Breast epithelium (tissue), 4 donors: ENCODE measurements at regions not wholly inside any gene's neighbourhood (a gene's known extent, or its start where the extent isn't known, plus 50 kb on each side); places are given as distances from the start of the nearest gene placed in this dataset.

Source experiments
- DNase-seq, 2 donors: peaks; one replicate each; pipeline ENCODE4 v3.0.0-alpha.2; 2019; ENCODE audit warnings: low spot score in 2 of 2
- H3K27ac ChIP-seq, 2 donors: fragments of 200-600 bp; sonication (generic) in 1 of 2; one replicate each; pipeline ENCODE4 v1.5.1; 2016 to 2019; ENCODE audit warnings: mild to moderate bottlenecking in 1 of 2
- H3K27me3 ChIP-seq, 2 donors: fragments of 200-600 bp; sonication (generic) in 1 of 2; one replicate each; pipeline versions ENCODE4 v1.5.1 to v1.6.0; 2017 to 2019; ENCODE audit warnings: control low read depth in 1 of 2, mild to moderate bottlenecking in 1 of 2
- H3K36me3 ChIP-seq: fragments of 200-600 bp; one replicate; pipeline ENCODE4 v1.5.1; 2019
- H3K4me1 ChIP-seq, 2 donors: fragments of 200-600 bp; sonication (generic); one replicate each; pipeline ENCODE4 v1.5.1; 2016 to 2019; ENCODE audit warnings: control low read depth in 1 of 2
- H3K4me3 ChIP-seq, 3 donors: fragments of 200-600 bp; sonication (generic); 1 replicate in 2 of 3; 2 replicates in 1 of 3; pipeline ENCODE4 v1.5.1; 2016 to 2019; ENCODE audit warnings: mild to moderate bottlenecking in 3 of 3, moderate library complexity in 2 of 3
- H3K9me3 ChIP-seq, 2 donors: fragments of 200-600 bp; sonication (generic) in 1 of 2; one replicate each; pipeline ENCODE4 v1.5.1; 2016 to 2019; ENCODE audit warnings: control low read depth in 1 of 2
- CTCF ChIP-seq, 3 donors: fragments of 450-650 bp; IDR thresholded peaks; one replicate each; pipeline ENCODE4 v1.5.1; 2016 to 2017; ENCODE audit warnings: antibody characterized with exemption in 3 of 3, mild to moderate bottlenecking in 3 of 3, moderate library complexity in 3 of 3
- POLR2A ChIP-seq: fragments of 450-650 bp; IDR thresholded peaks from one replicate; pipeline ENCODE4 v1.6.1; 2016; ENCODE audit warnings: antibody characterized with exemption, mild to moderate bottlenecking, moderate library complexity
- POLR2AphosphoS5 ChIP-seq, 3 donors: sonication (generic); formaldehyde crosslinking; IDR thresholded peaks; one replicate each; pipeline ENCODE4 v1.6.1; 2017; ENCODE audit warnings: antibody characterized with exemption in 3 of 3
- intact Hi-C: fragments of 100-400 bp; cut with DNase I; formaldehyde crosslinking; loops from one replicate; pipeline ENCODE4 v1.15.1; 2023; ENCODE audit warnings: low total_unique reads

GRCh38 chr9:80086386-80086785 lies 514.6 kb downstream of the TLE4 start:
- Histone ChIP-seq H3K9me3 (no peaks in the 10 kb centered on the region), H3K4me3 (no peak overlapping the region), H3K36me3 (no peaks in the 10 kb centered on the region), H3K4me1 (no peaks in the 10 kb centered on the region), H3K27ac (no peak overlapping the region), H3K27me3 (no peaks in the 10 kb centered on the region)
- TF ChIP-seq POLR2AphosphoS5 (IDR thresholded peaks at IDR 0.05): no peak
- TF ChIP-seq CTCF (IDR thresholded peaks at IDR 0.05): no peak
- no peak for TF ChIP-seq POLR2A
- DNase-seq: no peak
- intact Hi-C loops: loop anchor here (5.0 kb wide), 1 partner anchor 151 kb away; no protein-coding TSS in a partner anchor

DNA sequence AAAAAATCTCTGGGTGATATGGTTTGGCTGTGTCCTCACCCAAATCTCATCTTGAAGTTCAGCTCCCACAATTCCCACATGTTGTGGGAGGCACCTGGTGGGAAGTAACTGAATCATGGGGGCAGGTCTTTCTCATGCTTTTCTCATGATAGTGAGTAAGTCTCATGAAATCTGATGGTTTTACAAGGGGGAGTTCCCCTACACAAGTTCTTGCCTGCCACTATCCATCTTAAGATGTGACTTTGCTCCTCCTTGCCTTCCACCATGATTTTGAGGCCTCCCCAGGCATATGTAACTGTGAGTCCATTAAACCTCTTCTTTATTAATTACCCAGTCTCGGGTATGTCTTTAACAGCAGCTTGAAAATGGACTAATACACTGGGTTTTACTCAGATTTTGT lies 513.9 kb downstream of the TLE4 start:
- Histone ChIP-seq H3K36me3 (no peaks in the 10 kb centered on the region), H3K27me3 (no peaks in the 10 kb centered on the region), H3K9me3 (no peaks in the 10 kb centered on the region), H3K4me1 (no peaks in the 10 kb centered on the region), H3K27ac (no peak overlapping the region), H3K4me3 (no peak overlapping the region)
- DNase-seq: no peak
- intact Hi-C loops: loop anchor here (5.0 kb wide), 1 partner anchor 152 kb away; no protein-coding TSS in a partner anchor
- no peak for TF ChIP-seq POLR2A
- no peak for TF ChIP-seq POLR2AphosphoS5 (IDR thresholded peaks at IDR 0.05)
- no peak for TF ChIP-seq CTCF (IDR thresholded peaks at IDR 0.05)

DNA sequence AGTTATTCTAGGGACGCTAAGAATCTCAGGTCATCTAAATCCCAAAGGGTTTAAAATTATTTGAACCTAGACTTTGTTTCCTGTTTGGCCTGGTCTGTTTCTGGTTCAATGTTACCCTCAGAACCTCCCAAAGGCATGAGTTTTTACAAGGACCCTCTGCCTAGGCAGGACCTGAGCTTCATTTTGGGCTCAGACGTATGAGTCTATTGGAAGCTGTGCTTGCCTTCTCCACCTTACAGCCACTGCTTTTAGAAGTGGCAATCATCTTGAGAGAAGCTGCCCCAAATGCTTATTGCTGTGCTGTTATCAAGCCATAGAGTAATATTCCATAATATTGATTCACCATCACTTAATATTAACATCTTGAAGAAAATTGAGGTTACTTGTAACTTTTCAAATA lies 510.4 kb downstream of the TLE4 start:
- TF ChIP-seq POLR2AphosphoS5 (IDR thresholded peaks at IDR 0.05) (no peak), POLR2A (no peak), CTCF (IDR thresholded peaks at IDR 0.05) (no peak)
- H3K36me3 ChIP-seq: no peaks in the 10 kb centered on the region
- no peaks in the 10 kb centered on the region for H3K4me1 ChIP-seq
- no peaks in the 10 kb centered on the region for H3K27me3 ChIP-seq
- no peaks in the 10 kb centered on the region for H3K9me3 ChIP-seq
- H3K27ac ChIP-seq: no peak overlapping the region
- DNase-seq: no peak
- intact Hi-C loops: no loop called here
- H3K4me3 ChIP-seq: no peak overlapping the region

DNA sequence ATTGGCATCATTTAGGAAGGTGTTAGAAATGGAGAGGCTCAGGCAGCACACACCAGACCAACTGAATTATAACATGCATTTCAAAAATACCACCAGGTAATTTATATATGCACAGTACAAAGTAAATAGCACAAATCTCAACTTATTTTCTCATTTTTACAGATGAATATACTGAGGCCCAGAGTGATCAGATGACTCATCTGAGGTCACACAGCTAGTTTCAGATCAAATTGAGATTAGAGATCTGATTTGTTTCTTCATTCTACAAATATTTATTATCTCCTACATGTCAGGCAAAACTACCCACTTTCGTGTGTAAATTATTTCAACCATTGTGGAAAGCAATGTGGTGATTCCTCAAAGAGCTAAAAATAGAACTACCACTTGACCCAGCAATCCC lies 507.1 kb downstream of the TLE4 start:
- Histone ChIP-seq H3K36me3 (no peaks in the 10 kb centered on the region), H3K27me3 (no peaks in the 10 kb centered on the region), H3K4me3 (no peak overlapping the region), H3K9me3 (no peaks in the 10 kb centered on the region), H3K4me1 (no peaks in the 10 kb centered on the region), H3K27ac (no peak overlapping the region)
- intact Hi-C loops: no loop called here
- no peak for DNase-seq
- TF ChIP-seq POLR2AphosphoS5 (IDR thresholded peaks at IDR 0.05) (no peak), CTCF (IDR thresholded peaks at IDR 0.05) (no peak), POLR2A (no peak)

DNA sequence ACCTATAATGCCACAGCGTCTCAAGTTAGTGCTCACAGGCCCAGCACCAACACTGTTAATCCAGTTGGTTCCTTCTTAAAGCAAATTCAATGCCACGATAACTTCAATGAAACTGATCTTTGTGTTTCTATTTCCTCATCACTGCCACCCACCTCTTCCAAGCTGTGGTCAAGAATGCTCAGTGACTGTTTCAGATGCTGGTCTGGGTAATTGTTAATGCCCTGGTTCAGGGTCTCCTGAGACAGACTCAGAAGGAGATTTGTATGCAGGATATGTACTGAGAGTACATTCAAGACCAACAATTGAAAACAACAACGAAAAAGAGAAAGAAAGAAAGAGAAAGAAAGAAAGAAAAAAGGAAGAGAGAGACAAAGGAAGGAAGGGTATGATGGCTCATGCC lies 505.3 kb downstream of the TLE4 start:
- Histone ChIP-seq H3K27ac (no peak overlapping the region), H3K27me3 (no peaks in the 10 kb centered on the region), H3K9me3 (no peaks in the 10 kb centered on the region), H3K36me3 (no peaks in the 10 kb centered on the region), H3K4me3 (no peak overlapping the region), H3K4me1 (no peaks in the 10 kb centered on the region)
- intact Hi-C loops: no loop called here
- TF ChIP-seq POLR2AphosphoS5 (IDR thresholded peaks at IDR 0.05) (no peak), CTCF (IDR thresholded peaks at IDR 0.05) (no peak), POLR2A (no peak)
- no peak for DNase-seq
